ENCODE measurements at regions not wholly inside any gene's neighbourhood (a gene's known extent, or its start where the extent isn't known, plus 50 kb on each side); places are given as distances from the start of the nearest gene placed in this dataset.

- ChIA-PET CTCF (interaction anchor here (1.3 kb wide), 1 partner anchor 9 kb away, joined by 3 read pairs; no protein-coding TSS in a partner anchor), POLR2A (no interaction called here)
- ATAC-seq (ENCODE audit: low read depth) (no peak), DNase-seq (no peak)
- H3K4me3 ChIP-seq (ENCODE audit: control extremely low read depth in 1 of 5, extremely low read depth in 1 of 5, insufficient read depth in 1 of 5, low read depth in 2 of 5, low read length in 4 of 5) = no peak overlapping the region
- Mint-ChIP-seq H3K4me3 (no peak overlapping the region), H3K4me1 (no peaks in the 10 kb centered on the region), H3K9me3 (ENCODE audit: insufficient read depth) (no peaks in the 10 kb centered on the region), H3K27ac (no peak overlapping the region), H3K27me3 (no peaks in the 10 kb centered on the region)
- no CpG with 5 or more reads among the region's 1 CpG for WGBS (ENCODE audit: insufficient coverage)
- no peaks in the 10 kb centered on the region for H3K36me3 ChIP-seq (replicated peaks in 1 of 2; ENCODE audit: control extremely low read depth in 1 of 2, control insufficient read depth in 1 of 2, extremely low read depth in 1 of 2, insufficient read depth in 2 of 2, low read length in 1 of 2)
- H3K9ac ChIP-seq (ENCODE audit: low read length) = no peak overlapping the region
- no peaks in the 10 kb centered on the region for H3K27me3 ChIP-seq (replicated peaks in 1 of 4; ENCODE audit: control extremely low read depth in 1 of 4, control insufficient read depth in 3 of 4, insufficient read depth in 4 of 4, low read length in 3 of 4)
- no peaks in the 10 kb centered on the region for H4K20me1 ChIP-seq (ENCODE audit: control insufficient read depth, insufficient read depth, low read length, poor library complexity, severe bottlenecking)
- H3K4me2 ChIP-seq (replicated peaks; ENCODE audit: low read depth, low read length, poor library complexity, severe bottlenecking) = no peak overlapping the region
- H3K79me2 ChIP-seq (ENCODE audit: control insufficient read depth, insufficient read depth, low read length) = no peaks in the 10 kb centered on the region
- no peak overlapping the region for H3K27ac ChIP-seq (ENCODE audit: low read length in 2 of 2)
- no peaks in the 10 kb centered on the region for H3K9me3 ChIP-seq (ENCODE audit: control extremely low read depth in 1 of 3, control insufficient read depth in 2 of 3, insufficient read depth in 1 of 3, low read length in 2 of 3)
- H2AFZ ChIP-seq (ENCODE audit: insufficient read depth, low read depth, low read length, poor library complexity, severe bottlenecking) = no peak overlapping the region
- intact Hi-C loops (cut with micrococcal nuclease) = no loop called here
- TF ChIP-seq CTCF (IDR thresholded peaks at IDR 0.05) = no peak
- TF ChIP-seq EZH2 (IDR thresholded peaks at IDR 0.05; ENCODE audit: borderline replicate concordance, insufficient read depth, low read depth, low read length, poor library complexity, severe bottlenecking) = no peak
- H3K4me1 ChIP-seq (ENCODE audit: control insufficient read depth in 2 of 2, insufficient read depth in 2 of 2, low read length in 2 of 2) = no peaks in the 10 kb centered on the region
Measured at GRCh38 chr5:164484948-164485347, 979.5 kb downstream of the MAT2B start.

- ChIA-PET CTCF (no interaction called here), POLR2A (no interaction called here)
- H3K27ac ChIP-seq (ENCODE audit: low read length in 2 of 2) = no peak overlapping the region
- H3K4me2 ChIP-seq (replicated peaks; ENCODE audit: low read depth, low read length, poor library complexity, severe bottlenecking) = no peak overlapping the region
- intact Hi-C loops (cut with micrococcal nuclease) = no loop called here
- H3K4me1 Mint-ChIP-seq = no peaks in the 10 kb centered on the region
- no peak overlapping the region for H3K27ac Mint-ChIP-seq
- no peaks in the 10 kb centered on the region for H3K4me1 ChIP-seq (ENCODE audit: control insufficient read depth in 2 of 2, insufficient read depth in 2 of 2, low read length in 2 of 2)
- H3K9me3 Mint-ChIP-seq (ENCODE audit: insufficient read depth) = no peaks in the 10 kb centered on the region
- no peaks in the 10 kb centered on the region for H4K20me1 ChIP-seq (ENCODE audit: control insufficient read depth, insufficient read depth, low read length, poor library complexity, severe bottlenecking)
- no peak overlapping the region for H3K4me3 Mint-ChIP-seq
- no peaks in the 10 kb centered on the region for H3K27me3 Mint-ChIP-seq
- H3K27me3 ChIP-seq (replicated peaks in 1 of 4; ENCODE audit: control extremely low read depth in 1 of 4, control insufficient read depth in 3 of 4, insufficient read depth in 4 of 4, low read length in 3 of 4) = no peaks in the 10 kb centered on the region
- H3K79me2 ChIP-seq (ENCODE audit: control insufficient read depth, insufficient read depth, low read length) = no peaks in the 10 kb centered on the region
- H2AFZ ChIP-seq (ENCODE audit: insufficient read depth, low read depth, low read length, poor library complexity, severe bottlenecking) = no peak overlapping the region
- no peak overlapping the region for H3K4me3 ChIP-seq (ENCODE audit: control extremely low read depth in 1 of 5, extremely low read depth in 1 of 5, insufficient read depth in 1 of 5, low read depth in 2 of 5, low read length in 4 of 5)
- WGBS (ENCODE audit: insufficient coverage) = 75% methylated on average over 2 of the region's 2 CpGs
- TF ChIP-seq EZH2 (IDR thresholded peaks at IDR 0.05; ENCODE audit: borderline replicate concordance, insufficient read depth, low read depth, low read length, poor library complexity, severe bottlenecking) (no peak), CTCF (IDR thresholded peaks at IDR 0.05) (no peak)
- H3K9me3 ChIP-seq (ENCODE audit: control extremely low read depth in 1 of 3, control insufficient read depth in 2 of 3, insufficient read depth in 1 of 3, low read length in 2 of 3) = no peaks in the 10 kb centered on the region
- no peak for ATAC-seq (ENCODE audit: low read depth)
- H3K9ac ChIP-seq (ENCODE audit: low read length) = no peak overlapping the region
- DNase-seq = no peak
- no peaks in the 10 kb centered on the region for H3K36me3 ChIP-seq (replicated peaks in 1 of 2; ENCODE audit: control extremely low read depth in 1 of 2, control insufficient read depth in 1 of 2, extremely low read depth in 1 of 2, insufficient read depth in 2 of 2, low read length in 1 of 2)
Measured at GRCh38 chr5:164487939-164488338, 982.5 kb downstream of the MAT2B start.
